Esophagus squamous epithelium (tissue), 4 donors: ENCODE measurements at regions not wholly inside any gene's neighbourhood (a gene's known extent, or its start where the extent isn't known, plus 50 kb on each side); places are given as distances from the start of the nearest gene placed in this dataset.

Experiments
- POLR2A ChIP-seq, 4 donors: fragments of 450-650 bp; IDR thresholded peaks; one replicate each; pipeline ENCODE4 v1.6.1; 2017; ENCODE audit warnings: antibody characterized with exemption in 4 of 4, mild to moderate bottlenecking in 4 of 4, moderate library complexity in 3 of 4
- TF ChIP-seq, protein P1 (sequence below), 6 experiments: fragments of 450-650 bp in 4 of 6; fragments of 200-600 bp in 2 of 6; sonication (generic) in 2 of 6; IDR thresholded peaks; one replicate each; pipeline ENCODE4 v1.5.1; 2016 to 2019; ENCODE audit warnings: antibody characterized with exemption in 6 of 6, mild to moderate bottlenecking in 4 of 6, moderate library complexity in 4 of 6

DNA sequence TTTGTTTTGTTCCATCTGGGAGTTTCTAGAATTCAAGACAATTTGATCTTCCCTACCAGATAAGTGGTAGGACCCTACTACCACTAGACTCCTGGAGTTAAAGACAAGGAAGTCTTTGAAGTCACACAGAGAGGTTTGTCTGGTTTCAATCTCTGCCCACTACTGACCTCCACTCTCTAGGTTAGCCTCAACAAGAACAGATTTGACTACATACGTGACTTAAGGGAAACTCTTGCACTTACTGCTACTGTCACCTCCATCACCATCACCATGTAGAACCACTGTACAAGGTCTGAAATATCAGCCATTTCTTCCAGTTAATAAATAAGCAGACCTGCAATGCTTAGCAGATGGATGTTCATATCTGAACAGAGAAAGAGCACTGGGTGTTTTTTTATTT, 148.3 kb upstream of the ARHGEF26 start:
- TF ChIP-seq, protein P1, sequence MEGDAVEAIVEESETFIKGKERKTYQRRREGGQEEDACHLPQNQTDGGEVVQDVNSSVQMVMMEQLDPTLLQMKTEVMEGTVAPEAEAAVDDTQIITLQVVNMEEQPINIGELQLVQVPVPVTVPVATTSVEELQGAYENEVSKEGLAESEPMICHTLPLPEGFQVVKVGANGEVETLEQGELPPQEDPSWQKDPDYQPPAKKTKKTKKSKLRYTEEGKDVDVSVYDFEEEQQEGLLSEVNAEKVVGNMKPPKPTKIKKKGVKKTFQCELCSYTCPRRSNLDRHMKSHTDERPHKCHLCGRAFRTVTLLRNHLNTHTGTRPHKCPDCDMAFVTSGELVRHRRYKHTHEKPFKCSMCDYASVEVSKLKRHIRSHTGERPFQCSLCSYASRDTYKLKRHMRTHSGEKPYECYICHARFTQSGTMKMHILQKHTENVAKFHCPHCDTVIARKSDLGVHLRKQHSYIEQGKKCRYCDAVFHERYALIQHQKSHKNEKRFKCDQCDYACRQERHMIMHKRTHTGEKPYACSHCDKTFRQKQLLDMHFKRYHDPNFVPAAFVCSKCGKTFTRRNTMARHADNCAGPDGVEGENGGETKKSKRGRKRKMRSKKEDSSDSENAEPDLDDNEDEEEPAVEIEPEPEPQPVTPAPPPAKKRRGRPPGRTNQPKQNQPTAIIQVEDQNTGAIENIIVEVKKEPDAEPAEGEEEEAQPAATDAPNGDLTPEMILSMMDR (IDR thresholded peaks at IDR 0.05) = no peak
- no peak for TF ChIP-seq POLR2A (IDR thresholded peaks at IDR 0.05)
